ENCODE measurements at regions not wholly inside any gene's neighbourhood (a gene's known extent, or its start where the extent isn't known, plus 50 kb on each side); places are given as distances from the start of the nearest gene placed in this dataset.

DNA sequence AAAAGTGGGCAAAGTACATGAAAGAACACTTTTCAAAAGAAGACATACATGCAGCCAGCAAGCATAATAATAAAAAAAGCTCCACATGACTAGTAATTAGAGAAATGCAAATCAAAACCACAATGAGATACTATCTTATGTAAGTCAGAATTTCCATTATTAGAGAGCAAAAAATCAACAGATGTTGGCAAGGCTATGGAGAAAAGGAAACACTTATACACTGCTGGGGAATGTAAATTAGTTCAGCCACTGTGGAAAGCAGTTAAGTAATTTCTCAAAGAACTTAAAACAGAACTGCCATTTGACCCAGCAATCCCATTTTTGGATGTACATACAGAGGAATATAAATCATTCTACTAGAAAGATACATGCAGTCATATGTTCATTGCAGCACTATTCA is 360.7 kb downstream of the NSUN3 start:
- TF ChIP-seq SUZ12 (IDR thresholded peaks at IDR 0.05; ENCODE audit: extremely low read depth, insufficient read depth, insufficient read length) (no peak), ZNF274 (IDR thresholded peaks at IDR 0.05; ENCODE audit: low read depth, low read length) (no peak), YY1 (IDR thresholded peaks at IDR 0.05; ENCODE audit: insufficient read depth, insufficient read length) (no peak)
